HUES48 (cell line): ENCODE measurements at regions not wholly inside any gene's neighbourhood (a gene's known extent, or its start where the extent isn't known, plus 50 kb on each side); places are given as distances from the start of the nearest gene placed in this dataset.

Experiments used
- H3K27ac ChIP-seq: one replicate; pipeline ENCODE4 v1.7.0; 2013; ENCODE audit warnings: low read depth, low read length, inconsistent platforms
- H3K27me3 ChIP-seq: 2 replicates; pipeline ENCODE4 v1.6.1; 2013; ENCODE audit warnings: mild to moderate bottlenecking, low read length; ENCODE audit not compliant: control insufficient read depth, insufficient read depth
- H3K36me3 ChIP-seq: 2 replicates; pipeline ENCODE4 v1.6.1; 2013; ENCODE audit warnings: low read length; ENCODE audit not compliant: control insufficient read depth, insufficient read depth
- H3K4me1 ChIP-seq: 2 replicates; pipeline ENCODE4 v1.6.1; 2013; ENCODE audit warnings: mild to moderate bottlenecking, low read length; ENCODE audit not compliant: control insufficient read depth, insufficient read depth
- H3K4me3 ChIP-seq: 2 replicates; pipeline ENCODE4 v1.5.1; 2013; ENCODE audit warnings: mild to moderate bottlenecking, low read depth, low read length
- H3K9ac ChIP-seq: 2 replicates; pipeline ENCODE4 v1.6.1; 2013; ENCODE audit warnings: mild to moderate bottlenecking, low read depth, low read length, moderate library complexity
- H3K9me3 ChIP-seq: 2 replicates; pipeline ENCODE4 v1.6.1; 2013; ENCODE audit warnings: low read length; ENCODE audit not compliant: control insufficient read depth, insufficient read depth

DNA sequence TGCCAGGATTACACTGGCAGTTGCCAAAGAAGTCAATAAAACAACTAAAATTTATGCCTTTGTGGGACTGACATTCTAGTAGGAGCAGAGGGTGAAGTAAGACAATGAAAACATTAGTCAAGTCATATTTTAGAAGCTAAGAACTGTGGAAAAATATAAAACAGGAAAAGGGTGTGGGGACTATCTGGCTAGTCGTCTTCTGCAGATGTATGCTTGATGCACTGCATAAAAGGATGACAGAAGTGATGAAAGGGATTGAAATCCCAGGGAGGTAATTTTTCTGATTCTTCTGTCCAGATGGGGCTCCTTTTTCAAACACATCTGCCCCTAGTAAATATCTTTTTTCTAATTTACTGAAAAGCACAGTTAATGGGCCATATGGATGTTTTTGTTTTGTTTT is 706.3 kb downstream of the ADGRL2 start:
- Histone ChIP-seq H3K27ac (no peak overlapping the region), H3K9me3 (no peaks in the 10 kb centered on the region), H3K36me3 (no peaks in the 10 kb centered on the region), H3K27me3 (no peaks in the 10 kb centered on the region), H3K4me3 (no peak overlapping the region), H3K9ac (no peak overlapping the region), H3K4me1 (no peaks in the 10 kb centered on the region)

DNA sequence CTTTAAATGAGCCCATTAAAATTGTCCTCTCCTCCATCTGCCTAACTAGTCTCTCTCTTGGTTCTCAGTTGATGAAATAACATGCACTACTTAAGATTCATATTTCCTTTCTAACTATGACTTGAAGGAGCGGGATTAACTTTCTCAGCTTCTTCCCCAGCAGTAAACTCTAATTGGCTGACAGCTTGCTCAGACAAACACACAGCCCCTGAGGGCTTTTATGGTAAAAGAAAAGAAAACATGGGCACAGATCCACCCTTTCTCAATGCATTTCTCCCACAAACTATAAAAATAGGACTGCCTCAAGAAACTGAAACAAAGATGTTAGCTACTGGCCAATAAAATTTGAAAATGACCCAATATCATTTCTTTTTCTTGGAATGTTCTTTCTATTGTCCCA is 703.1 kb downstream of the ADGRL2 start:
- no peak overlapping the region for H3K4me3 ChIP-seq
- no peaks in the 10 kb centered on the region for H3K9me3 ChIP-seq
- no peaks in the 10 kb centered on the region for H3K4me1 ChIP-seq
- H3K9ac ChIP-seq = no peak overlapping the region
- no peaks in the 10 kb centered on the region for H3K36me3 ChIP-seq
- H3K27me3 ChIP-seq = no peaks in the 10 kb centered on the region
- H3K27ac ChIP-seq = no peak overlapping the region

DNA sequence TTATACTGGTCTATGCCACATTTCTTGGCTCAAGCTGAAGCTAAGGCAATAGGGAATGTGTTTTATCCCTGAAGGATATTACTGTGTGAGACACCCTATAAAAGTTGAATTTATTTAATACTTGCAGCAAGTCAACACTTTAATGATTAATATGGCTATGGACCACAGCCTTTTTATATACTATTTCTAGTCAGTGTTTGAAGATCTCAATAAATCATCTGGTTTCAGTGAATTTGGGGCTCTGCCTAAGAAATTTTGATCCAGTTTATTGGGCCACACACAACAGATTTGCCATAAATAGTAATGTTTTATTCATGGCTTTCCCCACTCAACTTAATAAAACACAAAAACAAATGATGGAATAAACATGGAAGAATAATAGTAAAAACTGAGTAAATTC is 698.3 kb downstream of the ADGRL2 start:
- no peak overlapping the region for H3K9ac ChIP-seq
- peaks cover 31% of the 10 kb centered on the region for H3K9me3 ChIP-seq
- no peak overlapping the region for H3K4me3 ChIP-seq
- no peaks in the 10 kb centered on the region for H3K4me1 ChIP-seq
- H3K27me3 ChIP-seq = no peaks in the 10 kb centered on the region
- no peaks in the 10 kb centered on the region for H3K36me3 ChIP-seq
- H3K27ac ChIP-seq = no peak overlapping the region

GRCh38 chr1:82494117-82494516 is 693.4 kb downstream of the ADGRL2 start:
- Histone ChIP-seq H3K4me1 (no peaks in the 10 kb centered on the region), H3K9ac (no peak overlapping the region), H3K36me3 (no peaks in the 10 kb centered on the region), H3K27me3 (no peaks in the 10 kb centered on the region), H3K4me3 (no peak overlapping the region), H3K9me3 (peaks cover 36% of the 10 kb centered on the region), H3K27ac (no peak overlapping the region)

GRCh38 chr1:82492159-82492558 is 691.4 kb downstream of the ADGRL2 start:
- Histone ChIP-seq H3K4me1 (no peaks in the 10 kb centered on the region), H3K9me3 (peaks cover 36% of the 10 kb centered on the region), H3K27ac (no peak overlapping the region), H3K27me3 (no peaks in the 10 kb centered on the region), H3K9ac (no peak overlapping the region), H3K4me3 (no peak overlapping the region), H3K36me3 (no peaks in the 10 kb centered on the region)

DNA sequence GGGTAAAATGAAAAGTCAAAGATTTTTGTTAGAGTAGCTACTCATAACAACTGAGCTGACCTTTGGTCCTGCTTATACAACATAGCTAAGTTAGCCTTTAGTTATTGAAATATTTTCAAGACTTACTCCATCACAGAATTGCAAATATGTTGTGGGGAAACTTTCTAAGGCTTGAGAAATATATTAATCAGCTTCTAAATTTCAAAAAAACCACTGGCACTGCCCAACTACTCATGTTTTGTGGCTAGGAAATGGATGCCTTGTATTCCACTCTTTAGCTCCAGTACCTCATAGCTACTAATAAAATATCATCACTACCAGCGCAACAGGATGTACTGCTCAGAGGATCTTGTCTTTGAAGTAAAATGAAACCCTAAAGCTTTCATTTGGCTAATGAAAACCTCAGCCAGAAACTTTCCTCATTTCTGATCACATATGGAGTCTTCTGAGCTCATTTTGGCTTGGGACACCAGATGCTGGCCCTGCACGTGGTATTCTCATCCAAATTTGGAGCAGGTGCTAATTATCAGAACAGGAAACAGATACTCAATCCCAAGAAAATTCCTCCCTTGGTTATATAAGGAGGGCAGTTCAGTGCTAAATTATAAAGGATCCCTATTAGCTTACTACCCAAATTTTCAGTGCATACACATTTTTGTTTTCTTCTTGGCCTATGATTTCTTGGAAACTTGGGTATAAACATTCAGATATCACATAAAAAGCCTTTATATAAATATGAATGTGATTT is 690.7 kb downstream of the ADGRL2 start:
- peaks cover 30% of the 10 kb centered on the region for H3K9me3 ChIP-seq
- no peaks in the 10 kb centered on the region for H3K27me3 ChIP-seq
- H3K27ac ChIP-seq = no peak overlapping the region
- H3K9ac ChIP-seq = no peak overlapping the region
- H3K36me3 ChIP-seq = no peaks in the 10 kb centered on the region
- peaks cover 3% of the 10 kb centered on the region for H3K4me1 ChIP-seq
- H3K4me3 ChIP-seq = no peak overlapping the region

- no peak overlapping the region for H3K4me3 ChIP-seq
- H3K9ac ChIP-seq = no peak overlapping the region
- peaks cover 29% of the 10 kb centered on the region for H3K4me1 ChIP-seq
- H3K27ac ChIP-seq = no peak overlapping the region
- H3K27me3 ChIP-seq = no peaks in the 10 kb centered on the region
- no peaks in the 10 kb centered on the region for H3K9me3 ChIP-seq
- H3K36me3 ChIP-seq = no peaks in the 10 kb centered on the region
Measured at GRCh38 chr1:82487778-82488177, 687.0 kb downstream of the ADGRL2 start.

- Histone ChIP-seq H3K36me3 (no peaks in the 10 kb centered on the region), H3K4me1 (peaks cover 29% of the 10 kb centered on the region), H3K27me3 (no peaks in the 10 kb centered on the region), H3K9ac (no peak overlapping the region), H3K9me3 (no peaks in the 10 kb centered on the region), H3K27ac (no peak overlapping the region), H3K4me3 (no peak overlapping the region)
Measured at GRCh38 chr1:82486969-82487368, 686.2 kb downstream of the ADGRL2 start.

- Histone ChIP-seq H3K27me3 (no peaks in the 10 kb centered on the region), H3K36me3 (no peaks in the 10 kb centered on the region), H3K9me3 (no peaks in the 10 kb centered on the region), H3K4me3 (no peak overlapping the region), H3K27ac (peak overlapping the region; percentile 93), H3K9ac (no peak overlapping the region), H3K4me1 (peaks cover 29% of the 10 kb centered on the region)
Measured at GRCh38 chr1:82486468-82486867, 685.7 kb downstream of the ADGRL2 start.

GRCh38 chr1:82485591-82486369 is 685.0 kb downstream of the ADGRL2 start:
- no peak overlapping the region; the same call in 1 of the 2 replicates for H3K9ac ChIP-seq
- peak overlapping the region; percentile 93 for H3K27ac ChIP-seq
- peaks cover 29% of the 10 kb centered on the region for H3K4me1 ChIP-seq
- no peaks in the 10 kb centered on the region for H3K27me3 ChIP-seq
- no peak overlapping the region; the same call in 1 of the 2 replicates for H3K4me3 ChIP-seq
- no peaks in the 10 kb centered on the region for H3K36me3 ChIP-seq
- H3K9me3 ChIP-seq = no peaks in the 10 kb centered on the region

GRCh38 chr1:82483146-82483545 is 682.4 kb downstream of the ADGRL2 start:
- peaks cover 29% of the 10 kb centered on the region for H3K4me1 ChIP-seq
- no peaks in the 10 kb centered on the region for H3K36me3 ChIP-seq
- H3K9ac ChIP-seq = no peak overlapping the region
- no peak overlapping the region for H3K4me3 ChIP-seq
- H3K27me3 ChIP-seq = no peaks in the 10 kb centered on the region
- H3K27ac ChIP-seq = no peak overlapping the region
- H3K9me3 ChIP-seq = no peaks in the 10 kb centered on the region
